DMS153 (cell line): ENCODE measurements at regions not wholly inside any gene's neighbourhood (a gene's known extent, or its start where the extent isn't known, plus 50 kb on each side); places are given as distances from the start of the nearest gene placed in this dataset.

Experiments
- DNase-seq: peaks from one replicate; lab custom pipeline; 2025; lab: John Stamatoyannopoulos, UW

DNA sequence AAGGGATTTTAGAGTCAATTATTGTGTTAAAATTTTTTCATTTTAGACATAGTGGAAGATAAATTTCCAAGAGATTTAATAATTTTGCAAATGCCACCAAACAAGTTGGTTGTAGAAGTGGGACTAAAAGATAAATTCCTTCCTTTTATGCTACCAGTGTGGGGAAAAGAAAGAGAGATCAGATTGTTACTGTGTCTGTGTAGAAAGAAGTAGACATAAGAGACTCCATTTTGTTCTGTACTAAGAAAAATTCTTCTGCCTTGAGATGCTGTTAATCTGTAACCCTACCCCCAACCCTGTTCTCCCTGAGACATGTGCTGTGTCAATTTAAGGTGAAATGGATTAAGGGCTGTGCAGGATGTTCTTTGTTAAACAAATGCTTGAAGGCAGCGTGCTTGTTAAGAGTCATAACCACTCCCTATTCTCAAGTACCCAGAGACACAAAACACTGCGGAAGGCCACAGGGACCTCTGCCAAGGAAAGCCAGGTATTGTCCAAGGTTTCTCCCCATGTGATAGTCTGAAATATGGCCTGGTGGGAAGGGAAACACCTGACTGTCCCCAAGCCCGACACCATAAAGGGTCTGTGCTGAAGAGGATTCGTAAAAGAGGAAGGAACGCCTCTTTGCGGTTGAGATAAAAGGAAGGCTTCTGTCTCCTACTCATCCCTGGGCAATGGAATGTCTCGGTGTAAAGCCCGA, 117.0 kb downstream of the CEP44 start:
- DNase-seq = peak; percentile 67

DNA sequence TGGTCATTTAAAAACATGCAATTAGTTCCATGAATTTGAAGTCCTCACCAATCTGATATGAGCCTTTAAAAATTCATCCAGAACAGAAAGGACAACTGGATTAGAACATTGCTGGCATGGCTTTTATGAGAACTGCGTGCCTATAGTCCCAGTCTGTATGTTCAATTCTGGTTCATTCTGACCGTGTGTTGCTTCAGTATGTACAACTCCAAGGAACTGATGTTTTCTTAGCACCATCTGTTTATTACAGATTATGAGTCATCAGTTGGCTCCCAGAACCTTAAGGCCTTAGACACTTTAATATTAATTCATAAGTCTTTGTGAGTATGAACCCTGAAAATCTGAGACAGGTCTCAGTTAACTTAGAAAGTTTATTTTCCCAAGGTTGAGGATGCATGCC, 115.0 kb downstream of the CEP44 start:
- DNase-seq = no peak

- DNase-seq = no peak
Measured at GRCh38 chr4:174397366-174398155, 113.8 kb downstream of the CEP44 start.

GRCh38 chr4:174396599-174397110, 112.9 kb downstream of the CEP44 start:
- DNase-seq = no peak

GRCh38 chr4:174394915-174395314, 111.2 kb downstream of the CEP44 start:
- no peak for DNase-seq

DNA sequence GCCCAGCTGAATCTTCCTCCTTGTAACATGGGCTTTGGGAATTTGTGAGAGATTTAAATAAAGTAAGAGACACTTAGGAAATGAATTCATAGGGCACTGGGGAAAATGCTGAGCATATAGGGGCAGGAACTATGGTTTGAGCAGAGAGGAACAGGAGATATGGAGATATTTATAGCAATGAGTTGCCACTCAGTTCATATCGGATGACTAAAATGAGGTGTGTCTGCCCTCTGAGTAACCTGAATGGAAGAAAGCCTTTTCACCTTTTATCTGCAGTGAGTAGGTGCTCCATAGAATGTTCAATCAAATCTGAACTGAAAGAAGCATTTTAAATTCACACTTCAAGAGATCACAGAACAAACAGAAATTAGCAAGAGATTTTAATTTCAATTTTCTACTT, 105.7 kb downstream of the CEP44 start:
- no peak for DNase-seq

DNA sequence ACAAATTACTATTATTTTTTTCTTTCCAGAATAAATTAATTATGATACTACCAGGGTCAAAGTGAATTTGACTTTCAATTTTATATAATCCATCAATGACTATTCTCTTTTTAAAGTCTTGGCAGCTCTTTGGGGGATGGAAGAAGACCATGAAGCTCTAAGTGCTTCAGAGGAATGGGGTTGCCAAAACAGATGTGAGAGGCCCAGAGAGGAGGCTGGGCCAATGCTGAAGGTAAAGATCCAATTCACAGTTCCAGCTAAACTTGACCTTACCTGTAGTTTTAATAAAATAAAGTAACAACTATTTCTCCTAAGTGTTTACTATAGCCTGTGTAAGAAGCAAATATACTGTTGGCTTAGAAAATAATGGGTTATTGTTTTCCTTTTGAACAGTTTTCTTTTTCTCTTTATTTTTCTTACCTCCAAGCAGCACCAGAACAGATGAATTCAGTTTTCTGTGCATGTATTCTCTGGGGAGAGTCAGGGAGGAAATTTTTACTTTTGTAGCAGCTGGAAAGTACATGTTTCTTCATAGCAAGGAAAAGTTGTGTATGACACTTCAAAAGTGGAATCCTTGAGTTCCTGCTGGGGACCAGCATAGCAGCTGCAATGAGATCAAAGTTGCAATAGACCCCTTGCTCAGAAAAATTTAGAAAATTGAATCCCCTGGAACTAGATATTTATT, 104.9 kb downstream of the CEP44 start:
- no peak for DNase-seq

DNA sequence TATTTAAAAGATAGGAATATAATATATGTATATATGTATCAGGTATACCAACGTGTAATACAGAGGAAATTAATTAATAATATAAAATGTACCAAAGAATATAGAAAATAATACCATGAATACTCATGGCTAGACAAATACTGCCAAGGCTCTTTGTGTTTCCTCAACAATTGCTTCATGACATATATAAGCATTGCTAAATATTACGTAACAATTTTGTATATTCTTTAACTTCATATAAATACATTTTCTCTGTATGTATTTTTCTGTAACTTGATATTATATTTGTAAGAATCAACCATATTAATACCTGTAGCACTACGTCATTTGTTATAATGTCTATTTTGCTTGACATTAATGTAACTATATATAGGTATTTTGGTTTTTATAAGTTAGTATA, 104.0 kb downstream of the CEP44 start:
- no peak for DNase-seq

- no peak for DNase-seq
Measured at GRCh38 chr4:174387143-174387542, 103.4 kb downstream of the CEP44 start.

- DNase-seq = no peak
Measured at GRCh38 chr4:174383783-174384182, 100.1 kb downstream of the CEP44 start.

GRCh38 chr4:174382938-174383605, 99.4 kb downstream of the CEP44 start:
- peak; percentile 4 for DNase-seq
